ENCODE measurements at regions not wholly inside any gene's neighbourhood (a gene's known extent, or its start where the extent isn't known, plus 50 kb on each side); places are given as distances from the start of the nearest gene placed in this dataset.

DNA sequence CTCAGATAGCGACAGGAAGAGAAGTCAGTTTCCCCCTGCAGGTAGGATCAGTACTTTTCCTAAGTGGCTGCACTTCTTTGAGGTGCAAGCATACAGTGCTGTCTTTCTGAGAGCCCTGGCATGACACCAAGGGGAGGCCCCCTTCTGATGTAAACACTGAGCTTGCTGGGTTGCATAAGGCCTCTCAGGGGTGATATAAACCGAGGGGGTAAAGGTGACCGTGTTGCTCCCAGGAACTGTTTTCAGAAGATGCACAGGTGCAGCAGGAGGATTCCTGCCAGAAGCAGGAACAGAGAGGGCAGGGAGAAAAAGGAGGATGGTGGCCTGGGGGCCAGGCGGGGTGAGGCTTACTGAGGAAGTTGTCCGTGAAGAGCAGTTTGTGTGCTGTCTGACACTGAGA, 74.0 kb upstream of the ZNF30 start:
- Histone ChIP-seq H3K9ac (ENCODE audit: control insufficient read depth, extremely low read depth, insufficient read depth, low read length) (no peak overlapping the region), H3K9me1 (ENCODE audit: control insufficient read depth, extremely low read depth, insufficient read depth, low read length) (no peaks in the 10 kb centered on the region), H3K36me3 (ENCODE audit: control insufficient read depth in 2 of 2, extremely low read depth in 1 of 2, insufficient read depth in 2 of 2, low read length in 2 of 2) (no peaks in the 10 kb centered on the region), H3K79me2 (ENCODE audit: control insufficient read depth, insufficient read depth, low read length) (no peaks in the 10 kb centered on the region), H3K27ac (ENCODE audit: control insufficient read depth, insufficient read depth, low read length) (no peak overlapping the region), H3K27me3 (ENCODE audit: control insufficient read depth, extremely low read depth, insufficient read depth, low read length) (no peaks in the 10 kb centered on the region), H3K4me1 (ENCODE audit: control insufficient read depth, extremely low read depth, insufficient read depth, low read length) (no peaks in the 10 kb centered on the region), H4K20me1 (ENCODE audit: control insufficient read depth, extremely low read depth, insufficient read depth, low read length) (no peaks in the 10 kb centered on the region), H3K4me3 (ENCODE audit: control insufficient read depth in 2 of 3, extremely low read depth in 1 of 3, insufficient read depth in 2 of 3, low read depth in 1 of 3, low read length in 3 of 3) (no peak overlapping the region), H3K9me3 (ENCODE audit: control insufficient read depth, low read depth, low read length) (no peaks in the 10 kb centered on the region), H2AFZ (ENCODE audit: control insufficient read depth, low read length) (no peak overlapping the region), H3K4me2 (ENCODE audit: control insufficient read depth, extremely low read depth, insufficient read depth, low read depth, low read length) (no peak overlapping the region)
- dilution Hi-C loops (cut with MboI; ENCODE audit: extremely low pct_ligation_motif_present, low sequenced_read_pairs), result no loop called here
- FAIRE-seq, result no peak
- no peak for TF ChIP-seq EZH2 (IDR thresholded peaks at IDR 0.05; ENCODE audit: low read length)
- TF ChIP-seq, protein P1, sequence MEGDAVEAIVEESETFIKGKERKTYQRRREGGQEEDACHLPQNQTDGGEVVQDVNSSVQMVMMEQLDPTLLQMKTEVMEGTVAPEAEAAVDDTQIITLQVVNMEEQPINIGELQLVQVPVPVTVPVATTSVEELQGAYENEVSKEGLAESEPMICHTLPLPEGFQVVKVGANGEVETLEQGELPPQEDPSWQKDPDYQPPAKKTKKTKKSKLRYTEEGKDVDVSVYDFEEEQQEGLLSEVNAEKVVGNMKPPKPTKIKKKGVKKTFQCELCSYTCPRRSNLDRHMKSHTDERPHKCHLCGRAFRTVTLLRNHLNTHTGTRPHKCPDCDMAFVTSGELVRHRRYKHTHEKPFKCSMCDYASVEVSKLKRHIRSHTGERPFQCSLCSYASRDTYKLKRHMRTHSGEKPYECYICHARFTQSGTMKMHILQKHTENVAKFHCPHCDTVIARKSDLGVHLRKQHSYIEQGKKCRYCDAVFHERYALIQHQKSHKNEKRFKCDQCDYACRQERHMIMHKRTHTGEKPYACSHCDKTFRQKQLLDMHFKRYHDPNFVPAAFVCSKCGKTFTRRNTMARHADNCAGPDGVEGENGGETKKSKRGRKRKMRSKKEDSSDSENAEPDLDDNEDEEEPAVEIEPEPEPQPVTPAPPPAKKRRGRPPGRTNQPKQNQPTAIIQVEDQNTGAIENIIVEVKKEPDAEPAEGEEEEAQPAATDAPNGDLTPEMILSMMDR (optimal IDR thresholded peaks at IDR 0.05 in 1 of 3, IDR thresholded peaks at IDR 0.05 in 1 of 3, conservative IDR thresholded peaks at IDR 0.05 in 1 of 3; ENCODE audit: extremely low read depth in 1 of 3, insufficient read depth in 2 of 3, low read length in 3 of 3), result no peak
- DNase-seq (ENCODE audit: low read depth, low spot score), result no peak

DNA sequence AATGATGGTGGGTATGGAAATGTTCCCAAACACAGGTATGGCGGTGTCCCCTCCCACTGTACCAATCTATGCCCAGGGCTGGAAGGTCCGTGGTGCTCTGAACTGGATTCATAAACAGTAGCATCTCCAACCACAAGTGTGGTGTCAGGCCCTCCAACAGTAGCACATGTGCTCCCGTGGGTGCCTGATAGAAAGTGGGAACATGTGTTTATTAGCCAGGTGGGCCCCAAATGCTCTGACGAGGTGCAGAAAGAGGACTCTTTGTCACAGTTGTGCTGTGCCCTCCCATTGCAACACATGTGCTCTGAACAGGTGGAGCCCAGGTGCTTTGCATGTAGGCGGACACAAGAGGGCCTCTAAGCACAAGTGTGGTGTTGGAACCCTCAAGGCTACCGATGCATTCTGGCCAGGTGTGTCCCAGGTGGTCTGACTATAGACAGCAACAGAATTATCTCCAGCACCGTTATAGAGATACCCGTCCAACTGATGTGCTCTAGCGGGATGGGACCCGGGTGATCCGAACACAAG, 75.4 kb upstream of the ZNF30 start:
- Histone ChIP-seq H3K36me3 (ENCODE audit: control insufficient read depth in 2 of 2, extremely low read depth in 1 of 2, insufficient read depth in 2 of 2, low read length in 2 of 2) (no peaks in the 10 kb centered on the region), H3K9me1 (ENCODE audit: control insufficient read depth, extremely low read depth, insufficient read depth, low read length) (no peaks in the 10 kb centered on the region), H3K27me3 (ENCODE audit: control insufficient read depth, extremely low read depth, insufficient read depth, low read length) (no peaks in the 10 kb centered on the region), H2AFZ (ENCODE audit: control insufficient read depth, low read length) (no peak overlapping the region), H4K20me1 (ENCODE audit: control insufficient read depth, extremely low read depth, insufficient read depth, low read length) (no peaks in the 10 kb centered on the region), H3K4me3 (ENCODE audit: control insufficient read depth in 2 of 3, extremely low read depth in 1 of 3, insufficient read depth in 2 of 3, low read depth in 1 of 3, low read length in 3 of 3) (no peak overlapping the region), H3K9ac (ENCODE audit: control insufficient read depth, extremely low read depth, insufficient read depth, low read length) (no peak overlapping the region), H3K4me2 (ENCODE audit: control insufficient read depth, extremely low read depth, insufficient read depth, low read depth, low read length) (no peak overlapping the region), H3K79me2 (ENCODE audit: control insufficient read depth, insufficient read depth, low read length) (no peaks in the 10 kb centered on the region), H3K9me3 (ENCODE audit: control insufficient read depth, low read depth, low read length) (no peaks in the 10 kb centered on the region), H3K27ac (ENCODE audit: control insufficient read depth, insufficient read depth, low read length) (no peak overlapping the region), H3K4me1 (ENCODE audit: control insufficient read depth, extremely low read depth, insufficient read depth, low read length) (no peaks in the 10 kb centered on the region)
- TF ChIP-seq, protein P1 (optimal IDR thresholded peaks at IDR 0.05 in 1 of 3, IDR thresholded peaks at IDR 0.05 in 1 of 3, conservative IDR thresholded peaks at IDR 0.05 in 1 of 3; ENCODE audit: extremely low read depth in 1 of 3, insufficient read depth in 2 of 3, low read length in 3 of 3), result peak in 1 of 3 experiments; percentile 48
- no peak for TF ChIP-seq EZH2 (IDR thresholded peaks at IDR 0.05; ENCODE audit: low read length)
- dilution Hi-C loops (cut with MboI; ENCODE audit: extremely low pct_ligation_motif_present, low sequenced_read_pairs), result no loop called here
- DNase-seq (ENCODE audit: low read depth, low spot score), result no peak
- FAIRE-seq, result no peak

All from keratinocyte (primary cell).